NCI-H1092 treated with DMSO at 0.1 percent for 48 hours (cell line): ENCODE measurements at regions not wholly inside any gene's neighbourhood (a gene's known extent, or its start where the extent isn't known, plus 50 kb on each side); places are given as distances from the start of the nearest gene placed in this dataset.
"Not testable (repeated sequence)": the region's sequence is repeated elsewhere in the genome, so short reads cannot be mapped to it uniquely, and the experiment has no call there.

Experiments
- DNase-seq: peaks from one replicate; lab custom pipeline; 2025; lab: John Stamatoyannopoulos, UW

DNA sequence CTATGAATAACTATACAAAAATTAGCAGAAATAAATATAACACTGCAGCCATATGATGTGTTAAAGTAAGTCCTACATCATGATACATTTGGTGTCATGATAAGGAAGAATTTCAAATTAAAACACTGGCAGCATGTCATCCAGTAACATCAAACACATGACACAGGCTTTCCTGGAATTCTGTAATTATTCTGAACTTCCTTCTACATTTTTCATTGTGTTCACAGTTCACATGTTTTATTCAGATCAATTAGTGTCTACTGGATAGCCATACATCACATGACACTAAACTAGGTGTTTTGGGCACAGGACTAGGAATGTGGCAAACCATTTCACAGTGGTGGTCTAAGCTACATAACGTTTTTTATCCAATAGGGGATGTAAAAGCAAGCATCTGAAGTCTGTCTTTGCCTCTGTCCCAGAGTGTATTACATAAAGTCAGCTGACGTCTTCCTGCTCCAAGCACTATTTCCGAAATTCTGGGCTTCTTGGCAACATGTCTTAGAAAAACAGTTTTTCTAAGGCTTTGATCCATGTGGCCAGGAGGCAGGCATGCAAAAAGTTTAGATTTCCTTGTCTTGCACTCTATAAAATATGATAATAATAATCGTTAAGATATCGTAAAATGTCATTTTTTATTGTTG lies 707.9 kb downstream of the CENPC start:
- no peak for DNase-seq

DNA sequence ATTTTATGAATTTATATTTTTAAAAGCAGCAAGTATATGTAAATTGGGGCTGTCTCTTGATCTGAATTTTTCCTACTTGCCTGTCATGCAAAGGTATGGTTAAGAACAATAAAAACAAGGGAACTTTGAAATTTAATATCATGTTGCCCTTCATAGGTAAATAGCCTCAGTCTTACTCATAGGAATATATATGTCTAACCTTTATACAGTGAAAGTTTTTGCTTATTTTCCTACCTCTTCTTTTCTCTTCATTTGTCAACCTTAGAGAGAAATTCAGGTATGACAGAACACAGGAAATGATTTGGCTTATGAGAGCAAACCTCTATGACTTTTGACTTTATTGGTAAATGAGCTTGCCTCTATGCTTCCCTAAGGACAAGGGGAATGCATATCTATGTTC lies 716.0 kb downstream of the CENPC start:
- DNase-seq, result no peak

DNA sequence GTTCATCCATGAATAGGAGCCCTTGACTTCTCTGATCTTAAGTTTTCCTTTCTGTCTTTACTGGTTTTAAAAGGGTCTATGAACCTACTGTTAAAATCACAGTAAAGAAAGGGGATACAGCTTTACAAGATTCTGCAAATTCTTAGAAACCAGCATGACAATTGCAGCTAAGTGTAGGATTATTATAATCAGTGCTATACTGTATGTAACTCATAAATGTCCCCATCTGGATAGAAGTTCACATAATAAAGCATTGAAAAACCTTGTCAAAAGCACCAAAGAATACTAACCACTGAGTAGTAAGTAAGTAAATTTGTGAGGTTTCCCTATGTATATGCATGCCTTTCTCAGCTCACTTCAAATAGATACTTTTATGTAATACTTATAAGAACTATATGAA lies 724.6 kb downstream of the CENPC start:
- no peak for DNase-seq

DNA sequence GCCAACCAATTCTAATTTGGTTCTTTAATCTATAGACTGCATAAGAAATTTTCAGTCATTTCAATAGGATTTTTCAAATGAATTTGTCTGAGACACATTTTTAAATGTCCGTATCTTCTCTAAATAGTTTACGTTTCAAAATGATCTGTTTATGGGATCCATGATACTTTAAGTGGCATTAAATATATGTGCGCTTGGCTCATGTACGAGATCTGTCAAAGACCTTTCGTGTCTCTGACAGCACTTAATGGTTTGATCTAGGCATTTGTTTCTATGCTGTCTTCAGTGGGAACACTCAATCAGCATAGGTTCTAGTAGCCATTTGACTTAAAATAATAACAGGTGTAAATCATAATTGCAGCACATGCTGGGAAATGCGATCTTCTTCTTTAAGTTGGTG lies 731.0 kb downstream of the CENPC start:
- DNase-seq, result no peak

DNA sequence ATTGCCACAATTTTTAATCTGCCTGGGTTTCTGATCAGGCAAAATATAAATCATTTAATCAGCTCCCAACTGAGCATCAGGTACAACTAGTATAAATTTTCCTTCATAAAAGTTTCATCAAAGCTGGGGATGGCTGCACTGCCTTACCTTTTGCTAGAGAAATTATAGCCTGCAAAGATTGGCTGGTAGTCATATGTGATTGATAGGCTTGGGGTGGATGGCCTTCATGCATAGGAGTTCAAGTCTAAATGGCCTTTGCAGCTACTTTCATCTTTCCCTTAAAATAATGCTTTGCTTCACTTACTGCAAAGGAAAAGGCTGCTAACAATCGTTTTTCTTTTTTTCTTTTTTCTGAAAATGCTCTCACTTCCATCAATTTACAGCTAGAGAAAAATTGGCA lies 739.7 kb downstream of the CENPC start:
- no peak for DNase-seq

- DNase-seq, result no peak
These were observed 740.3 kb downstream of the CENPC start for GRCh38 chr4:66804979-66805378.

DNA sequence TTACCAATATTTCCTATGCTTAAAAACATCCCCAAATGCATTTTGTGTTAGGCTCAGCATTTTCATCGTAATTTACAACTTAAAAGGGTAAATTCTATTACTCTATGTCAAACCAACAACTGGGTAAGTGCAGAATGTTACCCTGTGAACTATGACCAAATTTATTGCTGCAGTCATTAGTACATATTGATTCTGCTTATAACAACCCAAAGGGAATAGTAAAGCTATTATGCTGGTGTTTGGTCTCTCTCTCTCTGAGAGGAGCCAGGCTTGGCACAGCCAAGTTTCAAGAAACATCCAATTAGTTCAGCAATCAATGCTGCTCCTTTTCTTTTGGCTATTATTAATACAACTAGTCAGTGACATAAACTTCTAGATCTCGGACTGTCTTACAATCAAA lies 747.7 kb downstream of the CENPC start:
- no peak for DNase-seq

DNA sequence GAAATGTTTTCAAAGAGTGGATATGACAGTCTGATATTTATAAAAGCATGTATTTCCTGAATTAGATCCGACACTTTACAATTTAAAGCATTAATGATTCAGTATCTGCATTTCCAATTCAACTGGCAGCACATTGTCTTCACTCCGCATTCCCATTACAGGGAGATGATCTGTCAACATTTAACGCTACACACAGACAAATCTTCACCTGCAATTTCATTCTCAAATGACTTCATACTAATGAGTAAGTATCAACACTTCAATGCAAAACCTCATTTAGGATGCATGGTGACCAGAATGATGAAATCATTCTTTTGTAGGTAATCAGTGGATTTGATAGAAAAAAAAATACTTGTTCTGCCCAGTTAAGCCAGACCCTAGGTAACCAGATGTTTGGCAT lies 749.6 kb downstream of the CENPC start:
- DNase-seq, result no peak

GRCh38 chr4:66794390-66795034 lies 750.8 kb downstream of the CENPC start:
- no peak for DNase-seq

- no peak for DNase-seq
These were observed 753.6 kb downstream of the CENPC start for GRCh38 chr4:66791686-66792085.

DNA sequence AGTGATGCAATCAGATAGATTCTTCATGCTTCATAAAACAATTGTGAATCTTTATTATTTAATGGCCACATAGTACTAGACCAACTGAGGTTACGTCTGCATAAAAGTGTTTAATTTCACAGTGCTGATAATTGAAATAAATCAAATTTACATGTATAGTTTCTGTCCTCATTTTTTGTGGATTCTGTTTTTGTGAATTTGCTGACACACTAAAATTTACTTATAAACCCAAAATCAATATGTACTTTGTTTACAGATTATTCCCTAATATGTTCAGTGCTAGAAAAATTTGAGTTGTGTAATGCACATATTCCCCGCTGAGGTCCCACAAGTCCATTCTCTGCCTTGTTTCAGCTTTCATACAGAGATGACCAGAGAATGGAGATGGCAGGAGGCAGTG lies 759.8 kb downstream of the CENPC start:
- DNase-seq, result no peak

DNA sequence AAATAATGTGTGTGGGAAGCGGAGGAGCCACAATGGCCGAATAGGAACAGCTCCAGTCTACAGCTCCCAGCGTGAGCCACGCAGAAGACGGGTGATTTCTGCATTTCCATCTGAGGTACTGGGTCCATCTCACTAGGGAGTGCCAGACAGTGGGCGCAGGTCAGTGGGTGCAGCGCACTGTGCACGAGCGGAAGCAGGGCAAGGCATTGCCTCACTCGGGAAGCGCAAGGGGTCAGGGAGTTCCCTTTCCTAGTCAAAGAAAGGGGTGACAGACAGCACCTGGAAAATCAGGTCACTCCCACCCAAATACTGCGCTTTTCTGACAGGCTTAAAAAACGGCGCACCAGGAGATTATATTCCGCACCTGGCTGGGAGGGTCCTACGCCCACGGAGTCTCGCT lies 762.6 kb downstream of the CENPC start:
- not testable (repeated sequence) for DNase-seq

DNA sequence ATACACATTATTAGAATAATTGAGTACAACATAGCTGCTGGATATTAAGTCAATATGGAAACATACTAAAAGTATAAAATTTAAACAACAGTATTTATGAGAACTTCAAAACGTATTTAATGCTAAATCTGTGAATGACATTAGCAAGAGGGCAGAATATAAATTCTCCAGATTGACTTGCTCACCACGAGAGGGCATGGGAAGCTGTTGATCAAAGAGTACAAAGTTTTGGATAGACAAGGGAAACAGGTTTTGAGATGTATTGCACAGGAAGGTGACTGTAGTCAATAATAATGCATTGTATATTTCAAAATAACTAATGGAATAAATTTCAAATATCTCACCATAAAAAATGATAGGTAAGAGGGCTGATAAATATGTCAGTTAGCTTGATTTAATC lies 768.2 kb downstream of the CENPC start:
- DNase-seq, result no peak

- no peak for DNase-seq
These were observed 775.9 kb downstream of the CENPC start for GRCh38 chr4:66769441-66769840.

GRCh38 chr4:66767442-66767841 lies 777.9 kb downstream of the CENPC start:
- DNase-seq, result no peak

- DNase-seq, result no peak
These were observed 778.7 kb downstream of the CENPC start for GRCh38 chr4:66766557-66766956.

DNA sequence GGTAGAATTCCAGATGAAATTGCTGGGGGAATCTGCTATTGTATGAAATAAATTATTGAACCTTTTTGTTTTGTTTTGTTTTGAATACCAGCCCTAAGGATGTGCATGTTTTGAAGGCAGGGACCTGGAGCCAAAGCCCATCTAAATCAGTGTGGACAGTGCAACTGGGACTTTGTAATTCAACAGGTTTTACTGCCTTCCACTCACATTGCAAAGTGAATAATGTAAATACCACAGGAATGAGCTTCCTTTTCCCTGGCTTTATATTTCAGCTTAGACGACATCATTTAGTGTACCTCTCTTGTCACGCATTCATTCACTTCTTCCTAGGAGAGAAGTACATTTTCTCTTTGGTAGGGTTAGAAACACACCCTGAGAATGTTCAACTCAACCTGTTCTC lies 795.0 kb downstream of the CENPC start:
- DNase-seq, result no peak

DNA sequence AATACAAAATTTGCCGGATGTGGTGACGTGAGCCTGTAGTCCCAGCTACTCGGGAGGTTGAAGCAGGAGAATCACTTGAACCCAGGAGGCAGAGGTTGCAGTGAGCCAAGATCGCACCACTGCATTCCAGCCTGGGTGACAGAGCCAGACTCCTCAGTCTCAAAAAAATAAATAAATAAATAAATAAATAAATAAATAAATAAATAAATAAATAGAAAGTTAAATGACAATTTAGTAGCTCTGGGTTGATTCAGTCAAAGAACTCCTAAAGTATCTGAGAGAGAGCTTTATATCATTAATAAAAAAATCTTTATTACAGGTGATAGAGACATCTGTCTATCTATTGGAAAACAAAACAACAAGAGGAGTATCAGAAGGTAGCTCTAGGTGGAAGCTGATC lies 798.4 kb downstream of the CENPC start:
- DNase-seq, result not testable (repeated sequence)

- no peak for DNase-seq
These were observed 804.2 kb downstream of the CENPC start for GRCh38 chr4:66741081-66741480.

- peak; percentile 58 for DNase-seq
These were observed 808.7 kb downstream of the CENPC start for GRCh38 chr4:66736606-66737005.

DNA sequence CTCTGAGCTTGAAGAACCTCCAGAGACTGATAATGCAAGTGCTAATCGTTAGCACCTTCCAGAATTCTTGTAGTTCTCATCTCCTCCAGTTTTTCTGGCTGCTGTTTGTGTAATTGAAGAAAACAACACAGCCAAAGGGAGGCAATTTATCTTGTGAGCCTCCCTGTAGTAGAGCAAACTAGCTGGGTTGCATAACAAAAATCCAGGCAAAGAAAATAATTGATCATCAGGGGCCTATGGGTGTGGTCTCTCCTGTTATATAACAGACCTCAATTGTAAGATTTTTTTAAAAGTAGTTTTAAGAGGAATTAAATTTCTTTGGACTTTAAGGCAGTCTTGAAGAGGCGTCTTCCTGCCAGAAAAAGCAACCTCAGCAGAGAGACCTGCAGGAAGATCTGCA lies 817.0 kb downstream of the CENPC start:
- DNase-seq, result no peak

DNA sequence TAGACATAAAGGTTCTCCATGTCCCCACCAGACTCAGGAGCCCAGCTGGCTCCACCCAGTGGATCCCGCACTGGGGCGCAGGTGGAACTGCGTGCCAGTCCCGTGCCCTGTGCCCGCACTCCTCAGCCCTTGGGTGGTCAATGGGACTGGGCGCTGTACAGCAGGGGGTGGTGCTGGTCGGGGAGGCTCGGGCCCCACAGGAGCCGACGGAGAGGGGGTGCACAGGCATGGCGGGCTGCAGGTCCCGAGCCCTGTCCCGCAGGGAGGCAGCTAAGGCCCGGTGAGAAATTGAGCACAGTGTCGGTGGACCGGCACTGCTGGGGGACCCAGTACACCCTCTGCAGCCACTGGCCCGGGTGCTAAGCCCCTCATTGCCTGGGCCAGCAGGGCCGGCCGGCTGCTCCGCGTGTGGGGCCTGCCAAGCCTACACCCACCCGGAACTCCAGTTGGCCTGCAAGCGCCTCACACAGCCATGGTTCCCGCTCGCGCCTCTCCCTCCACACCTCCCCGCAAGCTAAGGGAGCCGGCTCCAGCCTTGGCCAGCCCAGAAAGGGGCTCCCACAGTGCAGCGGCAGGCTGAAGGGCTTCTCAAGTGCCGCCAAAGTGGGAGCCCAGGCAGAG lies 832.9 kb downstream of the CENPC start:
- not testable (repeated sequence) for DNase-seq

DNA sequence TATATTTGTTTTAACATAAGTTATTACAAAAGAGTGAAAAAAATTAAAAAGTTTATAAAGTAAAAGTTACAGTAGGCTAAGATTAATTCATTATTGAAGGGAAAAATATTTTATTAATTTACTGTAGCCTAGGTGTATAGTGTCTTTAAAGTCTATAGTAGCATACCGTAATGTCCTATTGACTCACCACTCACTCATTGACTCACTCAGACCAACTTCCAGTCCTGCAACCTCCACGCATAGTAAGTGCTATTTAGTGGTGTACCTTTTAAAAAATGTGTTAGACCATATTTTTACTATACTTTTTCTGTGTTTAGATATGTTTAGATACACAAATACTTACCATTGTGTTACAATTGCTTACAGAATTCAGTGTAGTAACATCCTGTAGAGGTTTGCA lies 841.1 kb downstream of the CENPC start:
- DNase-seq, result no peak

DNA sequence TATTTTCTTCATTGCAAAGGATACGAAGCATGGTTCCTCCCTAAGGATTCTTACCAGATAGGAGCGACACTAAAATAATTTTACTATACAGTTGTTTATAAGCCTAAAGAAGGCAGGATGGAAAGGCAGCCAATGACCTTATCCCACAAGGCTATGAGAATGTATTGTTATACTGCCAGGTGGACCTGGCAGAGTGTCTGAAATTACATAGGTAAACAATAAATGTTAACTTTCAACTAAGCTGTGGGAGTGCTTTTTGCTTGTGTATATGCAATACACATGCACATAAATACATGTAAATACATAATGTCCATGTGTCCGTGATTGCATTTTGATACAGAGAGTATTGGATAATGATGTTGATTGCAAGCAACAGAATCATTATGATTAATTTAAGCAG lies 850.6 kb downstream of the CENPC start:
- DNase-seq, result no peak
